ENCODE measurements at regions not wholly inside any gene's neighbourhood (a gene's known extent, or its start where the extent isn't known, plus 50 kb on each side); places are given as distances from the start of the nearest gene placed in this dataset.
A peak's percentile ranks its signal among the peaks of the same experiment; 100 is the strongest.

DNA sequence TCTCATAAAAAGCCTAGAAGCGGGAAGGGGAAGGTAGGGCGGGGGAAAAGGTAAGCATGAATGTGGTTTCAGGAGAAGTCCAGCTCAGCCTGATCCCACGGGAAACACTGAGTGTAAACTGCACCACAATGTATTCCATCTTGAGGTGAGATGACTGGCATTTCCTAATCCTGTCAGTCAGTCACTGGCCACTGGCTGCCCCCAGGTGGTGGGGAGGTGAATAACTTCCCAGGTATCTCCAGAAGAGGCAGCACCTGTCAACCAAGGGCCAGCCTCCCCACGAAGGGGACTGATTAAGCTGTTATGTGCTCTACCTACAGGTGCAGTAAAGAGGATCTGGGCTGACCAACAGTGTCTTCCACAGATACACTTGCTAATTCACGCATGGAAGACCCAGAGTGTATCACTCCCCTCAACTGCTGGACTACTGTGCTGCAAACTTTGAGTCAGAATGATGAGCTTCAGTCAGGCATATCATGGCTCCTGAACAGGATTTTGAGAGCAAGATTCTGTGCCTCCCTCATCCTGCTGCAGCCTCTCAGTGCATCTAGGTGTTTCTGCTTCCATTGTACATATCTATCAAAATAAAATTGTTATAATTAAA lies 108.5 kb upstream of the CCL2 start:
- Histone ChIP-seq H3K9me3 (ENCODE audit: low read length) (no peaks in the 10 kb centered on the region), H3K79me2 (ENCODE audit: insufficient read depth, low read length) (no peaks in the 10 kb centered on the region), H3K27me3 (ENCODE audit: control insufficient read depth in 1 of 2, insufficient read depth in 2 of 2, low read length in 2 of 2) (no peaks in the 10 kb centered on the region), H3K4me2 (ENCODE audit: low read depth, low read length) (no peak overlapping the region), H3K36me3 (replicated peaks in 1 of 2; ENCODE audit: control insufficient read depth in 1 of 2, insufficient read depth in 2 of 2, low read length in 2 of 2) (no peaks in the 10 kb centered on the region), H3K4me1 (ENCODE audit: insufficient read depth, low read length) (no peaks in the 10 kb centered on the region), H2AFZ (ENCODE audit: low read length) (no peak overlapping the region), H3K27ac (ENCODE audit: extremely low read length, insufficient read depth, low read length) (no peak overlapping the region), H3K4me3 (replicated peaks in 1 of 3; ENCODE audit: insufficient read depth in 1 of 3, low read depth in 2 of 3, low read length in 3 of 3) (no peak overlapping the region), H4K20me1 (ENCODE audit: insufficient read depth, low read length) (no peaks in the 10 kb centered on the region), H3K9ac (ENCODE audit: insufficient read depth, low read depth, low read length) (no peak overlapping the region)
- peak; percentile 63 for FAIRE-seq
- POLR2A ChIA-PET, result no interaction called here
- intact Hi-C loops (cut with micrococcal nuclease; ENCODE audit: unreplicated experiment), result no loop called here
- TF ChIP-seq RBM39 (IDR thresholded peaks at IDR 0.05; ENCODE audit: low read depth, low read length, poor library complexity, severe bottlenecking), result no peak
- TF ChIP-seq MXD4 (CRISPR knock-in tag; IDR thresholded peaks at IDR 0.05), result no peak
- peak; percentile 32 for TF ChIP-seq XRCC5 (optimal IDR thresholded peaks at IDR 0.05; ENCODE audit: low read length)
- peak; percentile 48 for TF ChIP-seq RAD21 (CRISPR knock-in tag; IDR thresholded peaks at IDR 0.05)
- TF ChIP-seq SMC3 (IDR thresholded peaks at IDR 0.05; ENCODE audit: low read length), result peak; percentile 79
- TF ChIP-seq NFE2L2 (IDR thresholded peaks at IDR 0.05; ENCODE audit: low read length), result peak; percentile 50; the same call in 1 of the 2 replicates
- TF ChIP-seq STAG1 (CRISPR knock-in tag; IDR thresholded peaks at IDR 0.05), result peak; percentile 77
- TF ChIP-seq CTCF (CRISPR knock-in tag; IDR thresholded peaks at IDR 0.05), result peak; percentile 83
- no peak for TF ChIP-seq ZSCAN29 (CRISPR knock-in tag; conservative IDR thresholded peaks at IDR 0.05)
- TF ChIP-seq ZBTB43 (CRISPR knock-in tag; conservative IDR thresholded peaks at IDR 0.05), result no peak
- TF ChIP-seq, protein P1, sequence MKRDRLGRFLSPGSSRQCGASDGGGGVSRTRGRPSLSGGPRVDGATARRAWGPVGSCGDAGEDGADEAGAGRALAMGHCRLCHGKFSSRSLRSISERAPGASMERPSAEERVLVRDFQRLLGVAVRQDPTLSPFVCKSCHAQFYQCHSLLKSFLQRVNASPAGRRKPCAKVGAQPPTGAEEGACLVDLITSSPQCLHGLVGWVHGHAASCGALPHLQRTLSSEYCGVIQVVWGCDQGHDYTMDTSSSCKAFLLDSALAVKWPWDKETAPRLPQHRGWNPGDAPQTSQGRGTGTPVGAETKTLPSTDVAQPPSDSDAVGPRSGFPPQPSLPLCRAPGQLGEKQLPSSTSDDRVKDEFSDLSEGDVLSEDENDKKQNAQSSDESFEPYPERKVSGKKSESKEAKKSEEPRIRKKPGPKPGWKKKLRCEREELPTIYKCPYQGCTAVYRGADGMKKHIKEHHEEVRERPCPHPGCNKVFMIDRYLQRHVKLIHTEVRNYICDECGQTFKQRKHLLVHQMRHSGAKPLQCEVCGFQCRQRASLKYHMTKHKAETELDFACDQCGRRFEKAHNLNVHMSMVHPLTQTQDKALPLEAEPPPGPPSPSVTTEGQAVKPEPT (CRISPR knock-in tag; IDR thresholded peaks at IDR 0.05; ENCODE audit: low read depth), result no peak
- CTCF ChIA-PET (ENCODE audit: low intra/inter-chr PET ratio, low total read pairs), result interaction anchor here (1.6 to 1.8 kb wide), 3 partner anchors 65 to 367 kb away, joined by 3 to 25 read pairs (median 11); no protein-coding TSS in a partner anchor
- WGBS (ENCODE audit: low lambda C conversion rate), result 0% methylated on average over 4 of the region's 5 CpGs
- peak; percentile 89 for ATAC-seq
- peak; percentile 43 for DNase-seq (ENCODE audit: low spot score)
- in situ Hi-C loops (cut with HindIII; ENCODE audit: extremely low pct_ligation_motif_present, low pct_unique_long_range_greater_than_20kb), result loop anchor here (5.0 kb wide), 1 partner anchor 369 kb away; no protein-coding TSS in a partner anchor
- no TSS peak for BruUV-seq (replicated peaks)

Data from HepG2 (cell line).